ENCODE measurements at regions not wholly inside any gene's neighbourhood (a gene's known extent, or its start where the extent isn't known, plus 50 kb on each side); places are given as distances from the start of the nearest gene placed in this dataset.

DNA sequence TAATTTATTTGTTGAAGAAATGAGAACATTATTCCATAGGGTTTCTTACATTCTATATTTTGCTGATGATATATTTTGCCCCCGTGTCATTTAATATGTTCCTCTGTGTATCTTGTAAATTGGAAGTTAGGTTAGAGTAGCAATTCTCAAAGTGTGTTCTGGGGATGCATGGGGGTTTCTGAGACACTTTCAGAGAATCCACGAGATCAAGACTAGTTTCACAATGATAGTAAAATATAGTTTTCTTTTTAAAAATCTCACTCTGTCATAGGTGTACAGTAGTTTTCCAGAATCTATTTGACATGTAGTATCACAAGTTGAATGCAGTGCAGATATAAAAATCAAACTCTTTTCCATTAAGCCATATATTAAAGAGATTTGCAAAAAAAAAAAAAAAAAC lies 488.6 kb upstream of the SGCD start:
- no peaks in the 10 kb centered on the region for H3K27me3 ChIP-seq (ENCODE audit: control insufficient read depth, insufficient read depth, low read length)
- no peak overlapping the region for H3K9ac ChIP-seq (ENCODE audit: low read length in 3 of 3)
- intact Hi-C loops (cut with DNase I): no loop called here
- DNase-seq: no peak
- no peak overlapping the region for H3K27ac ChIP-seq (ENCODE audit: low read depth in 2 of 2, low read length in 2 of 2)
- no peaks in the 10 kb centered on the region for H3K4me1 ChIP-seq (ENCODE audit: control insufficient read depth in 2 of 3, insufficient read depth in 2 of 3, low read depth in 1 of 3, low read length in 3 of 3)
- H3K36me3 ChIP-seq (ENCODE audit: control insufficient read depth in 2 of 3, insufficient read depth in 3 of 3, low read length in 3 of 3): no peaks in the 10 kb centered on the region
- FAIRE-seq: no peak
- TF ChIP-seq, protein P1, sequence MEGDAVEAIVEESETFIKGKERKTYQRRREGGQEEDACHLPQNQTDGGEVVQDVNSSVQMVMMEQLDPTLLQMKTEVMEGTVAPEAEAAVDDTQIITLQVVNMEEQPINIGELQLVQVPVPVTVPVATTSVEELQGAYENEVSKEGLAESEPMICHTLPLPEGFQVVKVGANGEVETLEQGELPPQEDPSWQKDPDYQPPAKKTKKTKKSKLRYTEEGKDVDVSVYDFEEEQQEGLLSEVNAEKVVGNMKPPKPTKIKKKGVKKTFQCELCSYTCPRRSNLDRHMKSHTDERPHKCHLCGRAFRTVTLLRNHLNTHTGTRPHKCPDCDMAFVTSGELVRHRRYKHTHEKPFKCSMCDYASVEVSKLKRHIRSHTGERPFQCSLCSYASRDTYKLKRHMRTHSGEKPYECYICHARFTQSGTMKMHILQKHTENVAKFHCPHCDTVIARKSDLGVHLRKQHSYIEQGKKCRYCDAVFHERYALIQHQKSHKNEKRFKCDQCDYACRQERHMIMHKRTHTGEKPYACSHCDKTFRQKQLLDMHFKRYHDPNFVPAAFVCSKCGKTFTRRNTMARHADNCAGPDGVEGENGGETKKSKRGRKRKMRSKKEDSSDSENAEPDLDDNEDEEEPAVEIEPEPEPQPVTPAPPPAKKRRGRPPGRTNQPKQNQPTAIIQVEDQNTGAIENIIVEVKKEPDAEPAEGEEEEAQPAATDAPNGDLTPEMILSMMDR (IDR thresholded peaks at IDR 0.05; ENCODE audit: borderline replicate concordance, extremely low read depth, insufficient read depth): no peak
- no peak overlapping the region for H3K4me3 ChIP-seq (ENCODE audit: low read length in 3 of 3)
- no peaks in the 10 kb centered on the region for H3K9me3 ChIP-seq (ENCODE audit: control insufficient read depth in 2 of 3, insufficient read depth in 1 of 3, low read length in 3 of 3)

DNA sequence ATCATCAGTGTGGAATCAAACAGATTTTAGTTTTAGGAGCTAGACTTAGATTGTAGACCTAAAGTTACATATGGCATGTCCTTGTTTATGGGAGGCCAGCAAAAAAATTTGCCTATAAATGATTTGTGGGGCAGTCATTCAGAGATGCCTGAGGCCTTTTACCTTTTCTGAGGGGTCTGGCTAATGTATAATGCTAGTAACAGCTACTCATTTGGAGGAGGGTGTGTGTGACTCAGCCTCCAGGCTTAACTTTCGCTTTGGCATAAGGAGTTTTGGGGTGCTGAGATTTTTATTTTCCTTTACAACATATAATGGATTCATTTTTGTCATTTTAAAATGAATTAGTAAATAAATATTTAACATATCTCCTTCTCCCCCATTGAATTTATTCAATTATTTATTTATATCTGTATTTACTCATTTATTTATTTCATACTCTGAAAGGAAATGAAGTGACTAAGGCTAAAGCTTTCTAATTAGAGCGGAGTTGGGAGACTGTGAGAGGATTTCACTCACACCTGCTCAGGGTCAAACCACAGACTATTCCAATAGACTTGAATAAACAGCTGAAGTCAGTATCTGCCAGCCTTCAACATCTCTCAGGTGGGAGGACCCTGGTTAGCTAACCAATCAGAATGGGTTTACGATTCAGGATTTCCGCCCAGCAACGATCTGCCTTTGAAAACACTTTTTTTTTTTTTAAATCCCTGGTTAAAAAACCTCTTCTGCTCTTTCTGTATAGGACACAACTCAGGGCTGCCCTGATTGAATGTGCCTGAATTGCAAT lies 487.5 kb upstream of the SGCD start:
- H3K4me1 ChIP-seq (ENCODE audit: control insufficient read depth in 2 of 3, insufficient read depth in 2 of 3, low read depth in 1 of 3, low read length in 3 of 3): no peaks in the 10 kb centered on the region
- TF ChIP-seq, protein P1 (IDR thresholded peaks at IDR 0.05; ENCODE audit: borderline replicate concordance, extremely low read depth, insufficient read depth): no peak
- H3K36me3 ChIP-seq (ENCODE audit: control insufficient read depth in 2 of 3, insufficient read depth in 3 of 3, low read length in 3 of 3): no peaks in the 10 kb centered on the region
- no peak overlapping the region for H3K27ac ChIP-seq (ENCODE audit: low read depth in 2 of 2, low read length in 2 of 2)
- no peak for FAIRE-seq
- H3K4me3 ChIP-seq (ENCODE audit: low read length in 3 of 3): no peak overlapping the region
- intact Hi-C loops (cut with DNase I): no loop called here
- H3K27me3 ChIP-seq (ENCODE audit: control insufficient read depth, insufficient read depth, low read length): no peaks in the 10 kb centered on the region
- H3K9ac ChIP-seq (ENCODE audit: low read length in 3 of 3): no peak overlapping the region
- peak in 3 of 5 donors; percentile 10 to 17 (median 13) for DNase-seq
- H3K9me3 ChIP-seq (ENCODE audit: control insufficient read depth in 2 of 3, insufficient read depth in 1 of 3, low read length in 3 of 3): no peaks in the 10 kb centered on the region

GRCh38 chr5:155844542-155844941 lies 482.4 kb upstream of the SGCD start:
- no peaks in the 10 kb centered on the region for H3K36me3 ChIP-seq (ENCODE audit: control insufficient read depth in 2 of 3, insufficient read depth in 3 of 3, low read length in 3 of 3)
- FAIRE-seq: no peak
- H3K27me3 ChIP-seq (ENCODE audit: control insufficient read depth, insufficient read depth, low read length): no peaks in the 10 kb centered on the region
- no peak overlapping the region for H3K27ac ChIP-seq (ENCODE audit: low read depth in 2 of 2, low read length in 2 of 2)
- TF ChIP-seq, protein P1 (IDR thresholded peaks at IDR 0.05; ENCODE audit: borderline replicate concordance, extremely low read depth, insufficient read depth): no peak
- intact Hi-C loops (cut with DNase I): no loop called here
- DNase-seq: no peak
- H3K9me3 ChIP-seq (ENCODE audit: control insufficient read depth in 2 of 3, insufficient read depth in 1 of 3, low read length in 3 of 3): no peaks in the 10 kb centered on the region
- no peak overlapping the region for H3K4me3 ChIP-seq (ENCODE audit: low read length in 3 of 3)
- no peaks in the 10 kb centered on the region for H3K4me1 ChIP-seq (ENCODE audit: control insufficient read depth in 2 of 3, insufficient read depth in 2 of 3, low read depth in 1 of 3, low read length in 3 of 3)
- no peak overlapping the region for H3K9ac ChIP-seq (ENCODE audit: low read length in 3 of 3)

All from kidney (tissue), 13 donors.